ENCODE measurements at regions not wholly inside any gene's neighbourhood (a gene's known extent, or its start where the extent isn't known, plus 50 kb on each side); places are given as distances from the start of the nearest gene placed in this dataset.
A peak's percentile ranks its signal among the peaks of the same experiment; 100 is the strongest.
"Not testable (repeated sequence)": the region's sequence is repeated elsewhere in the genome, so short reads cannot be mapped to it uniquely, and the experiment has no call there.

GRCh38 chrX:121569609-121570008, 522.2 kb downstream of the GLUD2 start:
- no peak overlapping the region for H2BK12ac ChIP-seq (ENCODE audit: low read length)
- no peak overlapping the region for H4K8ac ChIP-seq (ENCODE audit: low read depth, low read length)
- H2AK5ac ChIP-seq (ENCODE audit: low read length): no peak overlapping the region
- H2BK120ac ChIP-seq (ENCODE audit: insufficient read depth, low read length, poor library complexity): no peak overlapping the region
- no peaks in the 10 kb centered on the region for H3K79me2 ChIP-seq (ENCODE audit: control insufficient read depth, insufficient read depth, low read length, poor library complexity)
- H3K18ac ChIP-seq (ENCODE audit: low read length): no peak overlapping the region
- H3K4ac ChIP-seq (ENCODE audit: low read depth, low read length): no peak overlapping the region
- no peak overlapping the region for H4K91ac ChIP-seq (ENCODE audit: low read depth, low read length)
- no peaks in the 10 kb centered on the region for H3K79me1 ChIP-seq (ENCODE audit: low read length)
- H2AFZ ChIP-seq (ENCODE audit: insufficient read depth, low read length, poor library complexity): no peak overlapping the region
- no peak overlapping the region for H3K9ac ChIP-seq (ENCODE audit: low read length)
- no peak overlapping the region for H3K14ac ChIP-seq (ENCODE audit: low read length)
- DNase-seq: no peak
- H3K4me1 ChIP-seq (ENCODE audit: control insufficient read depth in 1 of 2, insufficient read depth in 2 of 2, low read length in 2 of 2): peaks cover 0 to 2% of the 10 kb centered on the region in 2 experiments
- no peak overlapping the region for H3K4me2 ChIP-seq (ENCODE audit: low read length)
- no peaks in the 10 kb centered on the region for H3K36me3 ChIP-seq (ENCODE audit: control insufficient read depth in 1 of 2, insufficient read depth in 2 of 2, low read length in 2 of 2)
- no peak overlapping the region for H3K23ac ChIP-seq (ENCODE audit: low read length)
- no peak overlapping the region for H3K4me3 ChIP-seq (ENCODE audit: low read depth, low read length)
- H3K27me3 ChIP-seq (ENCODE audit: insufficient read depth, low read length): no peaks in the 10 kb centered on the region
- no peak overlapping the region for H3K27ac ChIP-seq (ENCODE audit: low read depth, low read length)
- no peaks in the 10 kb centered on the region for H3K9me3 ChIP-seq (ENCODE audit: insufficient read depth, low read depth, low read length)
- H4K12ac ChIP-seq (ENCODE audit: low read depth, low read length): no peak overlapping the region
- WGBS (ENCODE audit: extremely low coverage, insufficient coverage, insufficient read length): no CpG with 5 or more reads among the region's 4 CpGs
- H2BK5ac ChIP-seq (ENCODE audit: low read depth, low read length, poor library complexity): no peak overlapping the region

GRCh38 chrX:121570072-121570841, 522.8 kb downstream of the GLUD2 start:
- Histone ChIP-seq H3K79me2 (ENCODE audit: control insufficient read depth, insufficient read depth, low read length, poor library complexity) (no peaks in the 10 kb centered on the region), H3K23ac (ENCODE audit: low read length) (no peak overlapping the region), H3K9me3 (ENCODE audit: insufficient read depth, low read depth, low read length) (no peaks in the 10 kb centered on the region), H4K12ac (ENCODE audit: low read depth, low read length) (no peak overlapping the region), H2BK12ac (ENCODE audit: low read length) (no peak overlapping the region), H2BK5ac (ENCODE audit: low read depth, low read length, poor library complexity) (no peak overlapping the region), H3K79me1 (ENCODE audit: low read length) (no peaks in the 10 kb centered on the region), H3K27me3 (ENCODE audit: insufficient read depth, low read length) (no peaks in the 10 kb centered on the region), H3K4me1 (ENCODE audit: control insufficient read depth in 1 of 2, insufficient read depth in 2 of 2, low read length in 2 of 2) (peaks cover 0 to 2% of the 10 kb centered on the region in 2 experiments), H4K91ac (ENCODE audit: low read depth, low read length) (no peak overlapping the region), H3K18ac (ENCODE audit: low read length) (no peak overlapping the region), H2AK5ac (ENCODE audit: low read length) (no peak overlapping the region), H4K8ac (ENCODE audit: low read depth, low read length) (no peak overlapping the region), H3K27ac (ENCODE audit: low read depth, low read length) (no peak overlapping the region), H3K4me2 (ENCODE audit: low read length) (no peak overlapping the region), H2BK120ac (ENCODE audit: insufficient read depth, low read length, poor library complexity) (no peak overlapping the region), H3K4me3 (ENCODE audit: low read depth, low read length) (no peak overlapping the region), H3K36me3 (ENCODE audit: control insufficient read depth in 1 of 2, insufficient read depth in 2 of 2, low read length in 2 of 2) (no peaks in the 10 kb centered on the region), H3K14ac (ENCODE audit: low read length) (no peak overlapping the region), H3K9ac (ENCODE audit: low read length) (no peak overlapping the region), H3K4ac (ENCODE audit: low read depth, low read length) (no peak overlapping the region), H2AFZ (ENCODE audit: insufficient read depth, low read length, poor library complexity) (no peak overlapping the region)
- DNase-seq: peak; percentile 6 to 42
- no CpG with 5 or more reads among the region's 4 CpGs for WGBS (ENCODE audit: extremely low coverage, insufficient coverage, insufficient read length)

GRCh38 chrX:121571333-121571732, 523.9 kb downstream of the GLUD2 start:
- no peak overlapping the region for H2AK5ac ChIP-seq (ENCODE audit: low read length)
- WGBS (ENCODE audit: extremely low coverage, insufficient coverage, insufficient read length): no CpG with 5 or more reads among the region's 7 CpGs
- H2BK5ac ChIP-seq (ENCODE audit: low read depth, low read length, poor library complexity): no peak overlapping the region
- H2AFZ ChIP-seq (ENCODE audit: insufficient read depth, low read length, poor library complexity): no peak overlapping the region
- H4K8ac ChIP-seq (ENCODE audit: low read depth, low read length): no peak overlapping the region
- H3K9ac ChIP-seq (ENCODE audit: low read length): no peak overlapping the region
- H3K23ac ChIP-seq (ENCODE audit: low read length): no peak overlapping the region
- no peak for DNase-seq
- H3K4me3 ChIP-seq (ENCODE audit: low read depth, low read length): no peak overlapping the region
- H2BK12ac ChIP-seq (ENCODE audit: low read length): no peak overlapping the region
- no peak overlapping the region for H3K27ac ChIP-seq (ENCODE audit: low read depth, low read length)
- no peak overlapping the region for H3K18ac ChIP-seq (ENCODE audit: low read length)
- H3K4me2 ChIP-seq (ENCODE audit: low read length): no peak overlapping the region
- no peak overlapping the region for H2BK120ac ChIP-seq (ENCODE audit: insufficient read depth, low read length, poor library complexity)
- no peaks in the 10 kb centered on the region for H3K79me2 ChIP-seq (ENCODE audit: control insufficient read depth, insufficient read depth, low read length, poor library complexity)
- H3K4ac ChIP-seq (ENCODE audit: low read depth, low read length): no peak overlapping the region
- no peaks in the 10 kb centered on the region for H3K27me3 ChIP-seq (ENCODE audit: insufficient read depth, low read length)
- H3K79me1 ChIP-seq (ENCODE audit: low read length): no peaks in the 10 kb centered on the region
- no peak overlapping the region for H3K14ac ChIP-seq (ENCODE audit: low read length)
- peaks cover 0 to 2% of the 10 kb centered on the region in 2 experiments for H3K4me1 ChIP-seq (ENCODE audit: control insufficient read depth in 1 of 2, insufficient read depth in 2 of 2, low read length in 2 of 2)
- H3K9me3 ChIP-seq (ENCODE audit: insufficient read depth, low read depth, low read length): no peaks in the 10 kb centered on the region
- no peak overlapping the region for H4K12ac ChIP-seq (ENCODE audit: low read depth, low read length)
- H4K91ac ChIP-seq (ENCODE audit: low read depth, low read length): no peak overlapping the region
- no peaks in the 10 kb centered on the region for H3K36me3 ChIP-seq (ENCODE audit: control insufficient read depth in 1 of 2, insufficient read depth in 2 of 2, low read length in 2 of 2)

GRCh38 chrX:121574384-121574783, 527.0 kb downstream of the GLUD2 start:
- not testable (repeated sequence) for H3K23ac ChIP-seq (ENCODE audit: low read length); H2BK120ac ChIP-seq (ENCODE audit: insufficient read depth, low read length, poor library complexity); DNase-seq; H2AFZ ChIP-seq (ENCODE audit: insufficient read depth, low read length, poor library complexity); H3K79me1 ChIP-seq (ENCODE audit: low read length); H3K9ac ChIP-seq (ENCODE audit: low read length); H3K18ac ChIP-seq (ENCODE audit: low read length); H3K27ac ChIP-seq (ENCODE audit: low read depth, low read length); H3K9me3 ChIP-seq (ENCODE audit: insufficient read depth, low read depth, low read length); H2BK12ac ChIP-seq (ENCODE audit: low read length); H2BK5ac ChIP-seq (ENCODE audit: low read depth, low read length, poor library complexity); H3K4ac ChIP-seq (ENCODE audit: low read depth, low read length); H4K12ac ChIP-seq (ENCODE audit: low read depth, low read length); H3K4me3 ChIP-seq (ENCODE audit: low read depth, low read length); H3K27me3 ChIP-seq (ENCODE audit: insufficient read depth, low read length); H3K4me2 ChIP-seq (ENCODE audit: low read length); H3K4me1 ChIP-seq (ENCODE audit: control insufficient read depth in 1 of 2, insufficient read depth in 2 of 2, low read length in 2 of 2); H2AK5ac ChIP-seq (ENCODE audit: low read length); H4K8ac ChIP-seq (ENCODE audit: low read depth, low read length); H3K36me3 ChIP-seq (ENCODE audit: control insufficient read depth in 1 of 2, insufficient read depth in 2 of 2, low read length in 2 of 2); H3K79me2 ChIP-seq (ENCODE audit: control insufficient read depth, insufficient read depth, low read length, poor library complexity); H3K14ac ChIP-seq (ENCODE audit: low read length); H4K91ac ChIP-seq (ENCODE audit: low read depth, low read length)
- no CpG with 5 or more reads among the region's 2 CpGs for WGBS (ENCODE audit: extremely low coverage, insufficient coverage, insufficient read length)
